ENCODE measurements at regions not wholly inside any gene's neighbourhood (a gene's known extent, or its start where the extent isn't known, plus 50 kb on each side); places are given as distances from the start of the nearest gene placed in this dataset.

- Histone ChIP-seq H3K9me3 (ENCODE audit: insufficient read depth, low read depth, low read length) (no peaks in the 10 kb centered on the region), H3K4me2 (ENCODE audit: low read depth, low read length, poor library complexity, severe bottlenecking) (no peak overlapping the region), H4K20me1 (ENCODE audit: insufficient read depth, low read length, poor library complexity, severe bottlenecking) (no peaks in the 10 kb centered on the region), H2AFZ (ENCODE audit: low read length) (no peak overlapping the region), H3K4me3 (ENCODE audit: low read length, poor library complexity, severe bottlenecking) (no peak overlapping the region), H3K36me3 (ENCODE audit: insufficient read depth, low read length) (no peaks in the 10 kb centered on the region), H3F3A (ENCODE audit: low read depth) (no peaks in the 10 kb centered on the region), H3K9ac (ENCODE audit: low read depth, low read length, poor library complexity, severe bottlenecking) (no peak overlapping the region), H3K9me2 (replicated peaks; ENCODE audit: low read depth, low read length) (no peaks in the 10 kb centered on the region), H3K4me1 (ENCODE audit: insufficient read depth, low read length, poor library complexity, severe bottlenecking) (no peaks in the 10 kb centered on the region), H3K27me3 (ENCODE audit: insufficient read depth, low read length, poor library complexity, severe bottlenecking) (no peaks in the 10 kb centered on the region), H3K79me2 (ENCODE audit: insufficient read depth, low read length) (no peaks in the 10 kb centered on the region)
- TF ChIP-seq EZH2phosphoT487 (IDR thresholded peaks at IDR 0.05; ENCODE audit: borderline replicate concordance) = no peak
- TF ChIP-seq, protein P1, sequence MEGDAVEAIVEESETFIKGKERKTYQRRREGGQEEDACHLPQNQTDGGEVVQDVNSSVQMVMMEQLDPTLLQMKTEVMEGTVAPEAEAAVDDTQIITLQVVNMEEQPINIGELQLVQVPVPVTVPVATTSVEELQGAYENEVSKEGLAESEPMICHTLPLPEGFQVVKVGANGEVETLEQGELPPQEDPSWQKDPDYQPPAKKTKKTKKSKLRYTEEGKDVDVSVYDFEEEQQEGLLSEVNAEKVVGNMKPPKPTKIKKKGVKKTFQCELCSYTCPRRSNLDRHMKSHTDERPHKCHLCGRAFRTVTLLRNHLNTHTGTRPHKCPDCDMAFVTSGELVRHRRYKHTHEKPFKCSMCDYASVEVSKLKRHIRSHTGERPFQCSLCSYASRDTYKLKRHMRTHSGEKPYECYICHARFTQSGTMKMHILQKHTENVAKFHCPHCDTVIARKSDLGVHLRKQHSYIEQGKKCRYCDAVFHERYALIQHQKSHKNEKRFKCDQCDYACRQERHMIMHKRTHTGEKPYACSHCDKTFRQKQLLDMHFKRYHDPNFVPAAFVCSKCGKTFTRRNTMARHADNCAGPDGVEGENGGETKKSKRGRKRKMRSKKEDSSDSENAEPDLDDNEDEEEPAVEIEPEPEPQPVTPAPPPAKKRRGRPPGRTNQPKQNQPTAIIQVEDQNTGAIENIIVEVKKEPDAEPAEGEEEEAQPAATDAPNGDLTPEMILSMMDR (conservative IDR thresholded peaks at IDR 0.05; ENCODE audit: low read length) = no peak
Measured at GRCh38 chr7:81414411-81414810, 355.4 kb downstream of the HGF start.

DNA sequence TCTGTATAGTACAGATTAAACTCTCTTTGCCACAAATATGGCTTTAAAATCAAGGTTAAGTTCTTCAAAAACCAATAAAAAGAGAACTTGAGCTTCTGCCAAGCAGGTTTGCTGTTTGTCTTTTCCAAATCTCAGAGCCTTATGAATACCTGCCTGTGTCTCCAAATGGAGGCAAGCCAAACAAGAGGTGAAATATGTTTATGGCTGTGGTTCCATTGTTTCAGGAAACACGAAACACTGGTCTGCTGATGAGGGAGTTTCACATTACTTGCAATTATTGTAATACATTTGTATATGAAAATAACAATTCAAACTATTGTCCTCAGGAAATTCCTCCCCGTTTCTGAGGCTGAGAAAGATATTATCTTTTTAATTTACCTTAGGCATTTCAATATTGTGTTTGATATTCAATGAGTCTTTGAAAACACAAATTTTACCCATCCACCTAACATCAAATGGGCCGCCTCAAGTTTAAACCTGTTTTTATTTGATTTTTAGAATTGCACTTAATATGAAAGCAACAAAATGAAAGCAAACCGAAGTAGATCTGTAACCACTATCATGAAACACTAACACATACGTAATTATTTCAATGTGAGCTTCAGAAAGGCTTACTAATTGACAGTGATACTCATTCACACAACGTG lies 359.3 kb downstream of the HGF start:
- no peak overlapping the region for H3K4me3 ChIP-seq (ENCODE audit: low read length, poor library complexity, severe bottlenecking)
- no peak overlapping the region for H2AFZ ChIP-seq (ENCODE audit: low read length)
- H3K9ac ChIP-seq (ENCODE audit: low read depth, low read length, poor library complexity, severe bottlenecking) = no peak overlapping the region
- no peaks in the 10 kb centered on the region for H3F3A ChIP-seq (ENCODE audit: low read depth)
- no peaks in the 10 kb centered on the region for H4K20me1 ChIP-seq (ENCODE audit: insufficient read depth, low read length, poor library complexity, severe bottlenecking)
- H3K27me3 ChIP-seq (ENCODE audit: insufficient read depth, low read length, poor library complexity, severe bottlenecking) = no peaks in the 10 kb centered on the region
- no peak overlapping the region for H3K4me2 ChIP-seq (ENCODE audit: low read depth, low read length, poor library complexity, severe bottlenecking)
- H3K9me3 ChIP-seq (ENCODE audit: insufficient read depth, low read depth, low read length) = no peaks in the 10 kb centered on the region
- no peaks in the 10 kb centered on the region for H3K9me2 ChIP-seq (replicated peaks; ENCODE audit: low read depth, low read length)
- H3K4me1 ChIP-seq (ENCODE audit: insufficient read depth, low read length, poor library complexity, severe bottlenecking) = no peaks in the 10 kb centered on the region
- no peak for TF ChIP-seq EZH2phosphoT487 (IDR thresholded peaks at IDR 0.05; ENCODE audit: borderline replicate concordance)
- TF ChIP-seq, protein P1 (conservative IDR thresholded peaks at IDR 0.05; ENCODE audit: low read length) = no peak
- H3K36me3 ChIP-seq (ENCODE audit: insufficient read depth, low read length) = no peaks in the 10 kb centered on the region
- H3K79me2 ChIP-seq (ENCODE audit: insufficient read depth, low read length) = no peaks in the 10 kb centered on the region

- H3K4me3 ChIP-seq (ENCODE audit: low read length, poor library complexity, severe bottlenecking) = no peak overlapping the region
- no peak overlapping the region for H3K9ac ChIP-seq (ENCODE audit: low read depth, low read length, poor library complexity, severe bottlenecking)
- H3F3A ChIP-seq (ENCODE audit: low read depth) = no peaks in the 10 kb centered on the region
- no peaks in the 10 kb centered on the region for H3K9me3 ChIP-seq (ENCODE audit: insufficient read depth, low read depth, low read length)
- H3K79me2 ChIP-seq (ENCODE audit: insufficient read depth, low read length) = no peaks in the 10 kb centered on the region
- H3K4me1 ChIP-seq (ENCODE audit: insufficient read depth, low read length, poor library complexity, severe bottlenecking) = no peaks in the 10 kb centered on the region
- no peak overlapping the region for H3K4me2 ChIP-seq (ENCODE audit: low read depth, low read length, poor library complexity, severe bottlenecking)
- H3K36me3 ChIP-seq (ENCODE audit: insufficient read depth, low read length) = no peaks in the 10 kb centered on the region
- no peaks in the 10 kb centered on the region for H3K27me3 ChIP-seq (ENCODE audit: insufficient read depth, low read length, poor library complexity, severe bottlenecking)
- no peak overlapping the region for H2AFZ ChIP-seq (ENCODE audit: low read length)
- H4K20me1 ChIP-seq (ENCODE audit: insufficient read depth, low read length, poor library complexity, severe bottlenecking) = no peaks in the 10 kb centered on the region
- H3K9me2 ChIP-seq (replicated peaks; ENCODE audit: low read depth, low read length) = no peaks in the 10 kb centered on the region
- TF ChIP-seq, protein P1 (conservative IDR thresholded peaks at IDR 0.05; ENCODE audit: low read length) = no peak
- TF ChIP-seq EZH2phosphoT487 (IDR thresholded peaks at IDR 0.05; ENCODE audit: borderline replicate concordance) = no peak
Measured at GRCh38 chr7:81408728-81409127, 361.1 kb downstream of the HGF start.
